NCI-H82 treated with DMSO at 0.1 percent for 48 hours (cell line): ENCODE measurements at regions not wholly inside any gene's neighbourhood (a gene's known extent, or its start where the extent isn't known, plus 50 kb on each side); places are given as distances from the start of the nearest gene placed in this dataset.

ENCODE experiments used
- DNase-seq: peaks from one replicate; lab custom pipeline; 2025; ENCODE audit not compliant: unreplicated experiment; lab: John Stamatoyannopoulos, UW

DNA sequence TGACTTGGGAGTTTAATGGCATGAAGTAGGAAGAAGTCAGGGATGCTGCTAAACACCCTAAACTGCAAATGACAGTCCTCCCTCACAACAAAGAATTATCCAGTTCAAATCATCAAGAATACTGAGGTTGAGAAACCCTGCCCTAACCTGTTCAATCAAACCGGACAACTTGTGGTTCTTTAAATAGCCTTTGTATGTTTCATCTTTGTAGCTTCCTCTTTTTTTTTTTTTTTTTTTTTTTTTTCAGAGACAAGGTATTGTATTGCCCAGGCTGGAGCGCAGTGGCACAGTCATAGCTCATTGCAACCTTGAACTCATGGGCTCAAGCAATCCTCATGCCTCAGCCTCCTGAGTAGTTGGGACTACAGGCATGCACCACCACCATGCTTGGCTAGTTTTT lies 52.5 kb upstream of the TTC29 start:
- no peak for DNase-seq

DNA sequence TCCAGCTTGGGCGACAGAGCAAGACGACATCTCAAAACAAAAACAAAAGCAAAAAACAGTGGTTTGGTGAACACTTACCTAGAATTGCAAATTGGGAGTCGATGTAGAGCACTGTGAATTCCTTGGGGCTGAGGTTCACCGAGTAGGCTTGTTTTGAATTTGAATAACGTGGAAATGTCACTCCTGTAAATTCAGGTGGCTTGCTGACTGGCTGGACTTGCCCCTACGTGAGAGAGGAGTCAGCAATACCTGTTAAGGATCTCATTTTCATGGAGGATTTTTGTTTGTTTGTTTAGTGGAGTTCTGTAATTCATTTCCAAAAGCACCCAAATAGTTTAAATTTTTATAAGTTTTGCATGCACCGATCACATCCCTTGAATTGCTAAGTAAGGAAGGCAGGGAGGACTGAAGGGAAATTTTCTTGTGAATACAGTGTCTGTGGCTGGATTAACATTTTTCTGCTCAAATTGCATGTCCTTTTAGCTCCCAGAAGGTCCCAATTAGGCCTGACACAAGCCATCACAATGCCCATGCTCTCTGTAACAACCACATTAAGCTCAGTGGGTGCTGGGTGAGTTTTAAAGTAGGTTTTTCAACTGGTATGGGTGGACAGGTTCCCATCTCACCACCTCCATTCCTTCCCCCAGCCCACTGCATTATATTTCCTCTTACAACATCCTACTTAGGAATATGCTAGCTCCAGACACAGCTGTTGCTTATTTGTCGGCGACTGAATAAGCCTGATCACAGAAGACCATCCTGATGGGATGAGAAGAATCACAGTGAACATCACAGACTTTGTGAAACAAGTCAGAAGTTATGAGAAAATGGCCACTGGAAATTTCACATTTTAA lies 58.5 kb upstream of the TTC29 start:
- no peak for DNase-seq

DNA sequence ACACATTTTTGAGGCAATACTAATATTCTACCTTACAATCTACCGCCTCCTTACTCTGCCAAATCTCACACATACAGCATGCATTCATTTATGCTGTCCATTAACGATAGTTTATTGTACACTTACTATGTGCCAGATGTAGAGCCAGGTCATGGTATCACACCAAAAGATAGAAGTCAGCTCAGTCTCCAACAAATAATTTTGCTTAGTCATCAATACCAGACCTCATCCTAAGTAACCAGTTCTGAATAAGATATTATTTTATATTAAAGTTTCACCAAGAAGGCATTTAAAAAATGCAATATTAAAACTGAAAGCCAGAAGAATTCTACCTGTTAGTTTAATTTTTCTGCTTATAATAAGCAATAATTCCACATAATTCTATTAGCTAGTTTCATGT lies 60.6 kb upstream of the TTC29 start:
- no peak for DNase-seq

DNA sequence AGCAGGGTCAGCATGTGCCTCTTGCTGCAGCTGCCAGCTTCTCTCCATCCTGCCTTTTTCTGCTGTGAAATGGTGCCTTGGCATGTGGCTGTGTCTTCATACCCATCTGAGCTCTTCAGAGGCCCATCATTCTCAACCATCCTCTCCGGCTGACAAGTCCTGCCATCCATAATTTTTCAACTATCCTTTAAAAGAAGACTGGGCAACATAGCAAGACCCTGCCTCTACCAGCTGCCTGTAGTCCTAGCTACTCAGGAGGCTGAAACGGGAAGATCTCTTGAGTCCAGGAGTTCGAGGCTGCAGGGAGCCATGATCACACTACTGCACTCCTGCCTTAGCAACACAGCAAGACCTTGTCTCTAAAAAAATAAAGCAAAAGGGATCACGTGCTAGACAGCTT lies 64.2 kb upstream of the TTC29 start:
- no peak for DNase-seq

DNA sequence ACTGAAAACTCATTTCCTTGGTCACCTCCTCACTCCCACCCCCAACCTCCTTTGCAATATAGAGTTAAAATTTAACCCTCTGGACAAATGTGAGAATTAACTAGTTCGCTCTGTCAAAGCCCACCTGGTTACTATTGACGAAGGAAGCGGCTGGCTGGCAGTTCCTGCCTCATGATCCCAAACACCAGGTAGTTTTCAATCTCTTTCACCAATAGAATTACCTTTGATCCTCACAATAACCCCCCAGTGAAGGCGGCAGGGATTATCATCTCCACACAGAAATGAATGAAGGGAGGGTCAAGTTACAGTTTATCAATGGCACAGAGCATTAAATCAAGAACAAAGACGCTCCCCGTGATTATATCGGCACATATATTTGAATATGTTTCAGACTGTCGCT lies 65.7 kb upstream of the TTC29 start:
- DNase-seq: no peak

- no peak for DNase-seq
Observed at GRCh38 chr4:147012059-147012707, 66.5 kb upstream of the TTC29 start.

- DNase-seq: no peak
Observed at GRCh38 chr4:147014946-147015345, 69.3 kb upstream of the TTC29 start.

DNA sequence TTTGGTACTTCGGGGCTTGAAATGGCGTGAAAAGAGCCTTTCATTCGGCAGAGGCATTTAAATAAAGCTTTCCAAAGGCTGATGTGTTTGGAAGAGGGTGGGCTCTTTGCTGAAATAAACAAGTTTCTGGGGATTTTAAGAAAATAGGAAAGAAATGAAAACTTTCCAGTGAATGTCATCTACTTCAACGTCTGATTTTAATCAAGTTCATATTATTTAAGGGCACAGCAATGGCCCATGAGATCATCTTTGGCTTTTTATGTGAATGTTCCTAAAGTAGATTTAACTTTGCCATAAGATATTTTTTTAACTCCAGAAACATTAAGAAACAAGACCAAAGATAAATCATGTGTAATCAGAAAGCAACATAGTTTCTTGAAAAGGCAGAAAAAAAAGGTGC lies 69.8 kb upstream of the TTC29 start:
- no peak for DNase-seq

DNA sequence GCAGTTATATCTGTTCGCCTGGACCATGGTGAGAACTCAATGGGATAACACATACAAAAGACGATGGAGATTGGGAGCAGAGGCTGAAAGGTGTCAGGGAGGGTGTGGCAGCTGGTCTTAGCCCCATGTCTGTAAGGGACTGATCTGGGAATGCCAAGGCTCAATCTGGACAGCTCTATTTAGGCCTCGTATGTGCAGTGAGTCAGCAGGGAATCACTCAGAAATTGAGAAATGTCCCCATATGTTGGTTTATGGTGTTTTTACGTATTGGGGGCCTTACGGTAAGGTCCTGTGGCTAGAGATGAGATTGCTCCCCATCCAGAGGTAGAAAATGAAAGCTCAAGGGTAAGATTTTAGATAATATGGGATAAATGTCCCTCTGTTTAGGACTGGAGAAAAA lies 71.4 kb upstream of the TTC29 start:
- DNase-seq: no peak

- DNase-seq: no peak
Observed at GRCh38 chr4:147019091-147019490, 73.4 kb upstream of the TTC29 start.

GRCh38 chr4:147020456-147020855 lies 74.8 kb upstream of the TTC29 start:
- DNase-seq: no peak

GRCh38 chr4:147025042-147025441 lies 79.4 kb upstream of the TTC29 start:
- no peak for DNase-seq

DNA sequence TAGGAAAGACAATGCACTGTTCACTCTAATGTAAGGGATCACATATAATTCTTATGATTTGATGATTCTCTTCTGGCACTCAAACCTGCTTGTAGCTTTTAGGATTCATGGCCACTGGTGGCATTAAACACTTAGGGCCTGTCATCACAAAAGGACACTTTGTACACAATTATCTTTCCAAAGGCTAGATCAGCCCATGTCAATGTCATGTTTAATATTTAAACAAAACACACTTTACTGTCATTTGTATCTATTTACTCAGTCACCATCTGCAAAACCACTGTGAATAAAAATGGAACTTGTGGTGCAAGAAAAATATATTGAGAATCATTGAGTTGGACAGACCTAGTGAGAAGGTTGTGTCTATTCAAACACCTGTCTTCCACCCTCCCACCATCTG lies 83.6 kb upstream of the TTC29 start:
- DNase-seq: no peak

- DNase-seq: no peak
Observed at GRCh38 chr4:147034372-147034771, 88.7 kb upstream of the TTC29 start.

DNA sequence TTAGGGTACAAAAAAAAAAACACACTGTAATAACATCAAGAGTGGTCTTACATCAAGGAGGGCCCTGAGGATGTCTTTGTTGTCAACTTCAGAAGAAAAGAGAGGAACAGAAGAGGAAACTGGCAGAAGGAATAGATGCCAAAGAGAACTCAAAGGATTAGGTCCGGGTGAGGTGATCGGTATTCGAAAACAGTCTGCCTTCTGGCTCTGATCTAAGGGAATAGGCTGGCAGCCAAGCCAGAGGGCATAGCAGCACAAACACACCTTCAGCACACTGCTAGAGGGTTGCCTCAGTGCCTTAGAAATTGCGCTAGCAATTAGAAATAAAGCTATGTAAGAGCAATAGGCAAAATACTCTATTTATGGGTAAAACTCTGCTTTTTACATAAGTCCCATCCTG lies 91.4 kb upstream of the TTC29 start:
- DNase-seq: no peak

- DNase-seq: peak; percentile 11
Observed at GRCh38 chr4:147039976-147040575, 94.4 kb upstream of the TTC29 start.

GRCh38 chr4:147040874-147041273 lies 95.2 kb upstream of the TTC29 start:
- DNase-seq: no peak

DNA sequence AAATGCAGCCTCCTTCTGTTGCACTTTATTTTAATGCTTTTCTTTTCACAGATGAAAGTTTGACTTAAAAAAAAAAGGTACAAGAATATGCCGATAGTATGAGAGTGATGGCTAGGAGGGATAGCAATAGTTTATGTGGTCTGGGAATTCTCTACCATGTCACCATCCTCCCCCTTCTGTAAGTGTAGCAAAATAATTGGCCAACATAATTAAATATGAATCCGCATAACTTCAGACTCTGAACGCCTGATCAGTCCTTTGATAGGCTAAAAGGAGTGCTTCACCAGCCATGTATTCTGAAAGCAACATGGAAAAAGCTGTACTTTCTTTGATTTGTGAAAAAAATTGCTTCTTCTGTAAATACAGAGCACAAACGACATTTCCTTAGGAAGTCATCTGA lies 95.7 kb upstream of the TTC29 start:
- DNase-seq: no peak

DNA sequence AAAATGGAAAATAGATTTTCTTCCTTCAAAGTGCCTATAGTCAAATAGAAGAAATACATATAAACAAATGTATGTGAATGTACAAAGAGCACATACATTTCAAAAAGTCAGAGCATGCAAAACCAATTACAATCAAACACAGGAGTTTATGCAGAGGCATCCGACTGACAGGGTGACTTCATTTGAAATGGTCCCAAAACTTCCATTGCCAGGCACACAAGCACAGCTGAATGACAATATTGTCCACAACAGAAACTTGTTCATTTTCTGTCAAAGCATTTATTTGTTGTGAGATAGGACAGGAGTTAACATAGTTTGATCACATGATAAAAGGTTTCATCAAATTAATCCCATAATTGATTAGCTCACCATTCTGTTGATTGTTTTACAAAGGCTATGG lies 96.4 kb upstream of the TTC29 start:
- DNase-seq: no peak

DNA sequence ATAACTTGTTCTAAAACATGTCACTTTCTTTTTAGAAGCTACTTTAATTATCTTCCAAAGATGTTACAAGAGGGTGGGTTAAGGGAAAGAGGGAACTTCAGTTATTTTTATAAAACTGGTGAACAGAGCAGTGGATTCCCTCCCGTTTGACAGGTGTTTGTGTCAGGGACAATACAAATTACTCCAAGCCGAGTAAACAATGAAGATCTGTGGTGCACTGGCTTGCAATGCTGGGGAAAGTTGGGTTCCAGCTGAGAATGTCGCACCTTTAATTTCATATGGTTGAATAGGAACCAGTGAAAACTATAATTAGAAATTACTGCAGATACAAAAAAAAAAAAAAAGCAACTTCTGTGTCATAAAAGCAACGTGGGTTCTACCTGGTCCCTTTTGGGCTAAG lies 98.6 kb upstream of the TTC29 start:
- no peak for DNase-seq

- DNase-seq: no peak
Observed at GRCh38 chr4:147049946-147050345, 104.3 kb upstream of the TTC29 start.

DNA sequence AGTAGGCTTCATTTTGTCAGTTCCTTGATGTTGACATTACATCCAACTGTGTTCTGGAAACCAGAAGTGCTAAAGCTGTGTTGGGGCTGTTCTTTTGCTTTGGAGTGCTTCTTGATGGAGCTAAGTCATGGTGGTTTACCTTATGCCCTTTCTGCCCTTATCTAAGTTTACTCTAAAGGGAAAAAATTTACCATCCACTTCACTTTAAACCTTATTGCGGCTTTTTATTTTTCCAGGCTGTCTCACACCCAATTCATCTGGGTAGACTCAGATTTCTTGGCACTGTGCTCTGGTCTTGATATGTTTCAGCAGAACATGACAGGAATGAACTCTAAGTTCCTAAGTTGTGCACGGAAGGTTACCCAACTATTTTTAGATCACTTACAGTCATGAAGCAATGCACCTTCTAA lies 104.7 kb upstream of the TTC29 start:
- no peak for DNase-seq
